AG08395 (cell line): ENCODE measurements at regions not wholly inside any gene's neighbourhood (a gene's known extent, or its start where the extent isn't known, plus 50 kb on each side); places are given as distances from the start of the nearest gene placed in this dataset.

Experiments used
- DNase-seq: peaks from one replicate; pipeline ENCODE4 v3.0.0; 2012; ENCODE audit warnings: mixed read lengths, low spot score

DNA sequence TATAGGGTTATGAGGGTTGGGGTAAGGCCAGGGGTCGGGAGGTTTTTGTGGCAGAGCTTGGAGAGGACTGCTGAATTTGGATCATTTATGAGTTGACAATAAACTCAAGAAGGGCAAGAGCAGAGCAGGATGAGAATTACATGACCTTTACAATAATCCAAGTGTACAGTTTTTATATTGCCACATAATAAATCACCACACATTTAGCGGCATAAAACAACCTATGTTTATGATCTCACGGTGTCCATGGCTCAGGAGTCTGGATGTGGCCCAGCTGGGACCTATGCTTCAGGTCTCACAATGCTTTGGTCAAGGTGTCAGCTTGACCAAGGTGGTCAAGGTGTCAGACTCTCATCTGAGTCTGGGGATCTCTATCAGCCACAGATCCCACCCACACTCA, 118.3 kb upstream of the WSCD1 start:
- no peak for DNase-seq

DNA sequence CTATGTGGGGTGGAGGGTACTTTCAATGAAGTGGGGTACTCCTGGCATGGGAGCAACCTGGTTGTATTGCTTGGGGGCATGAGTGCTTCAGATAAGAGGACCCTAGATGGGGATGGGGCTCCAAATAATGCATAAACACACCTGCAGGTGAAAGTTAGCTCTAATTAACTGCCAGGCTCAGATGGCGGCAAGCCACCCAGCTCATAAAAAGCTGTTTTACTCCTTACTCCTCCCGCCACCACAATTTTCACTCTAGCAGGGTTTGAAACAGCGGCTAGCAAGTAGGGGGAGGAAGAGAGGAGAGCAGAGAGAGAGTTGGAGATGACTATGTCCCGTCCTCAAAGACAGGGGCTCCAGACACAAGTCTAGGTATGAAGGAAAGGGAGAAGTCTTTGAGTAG, 117.7 kb upstream of the WSCD1 start:
- DNase-seq, result no peak

GRCh38 chr17:5955764-5956163, 114.4 kb upstream of the WSCD1 start:
- DNase-seq, result no peak

GRCh38 chr17:5958850-5959249, 111.3 kb upstream of the WSCD1 start:
- DNase-seq, result no peak

DNA sequence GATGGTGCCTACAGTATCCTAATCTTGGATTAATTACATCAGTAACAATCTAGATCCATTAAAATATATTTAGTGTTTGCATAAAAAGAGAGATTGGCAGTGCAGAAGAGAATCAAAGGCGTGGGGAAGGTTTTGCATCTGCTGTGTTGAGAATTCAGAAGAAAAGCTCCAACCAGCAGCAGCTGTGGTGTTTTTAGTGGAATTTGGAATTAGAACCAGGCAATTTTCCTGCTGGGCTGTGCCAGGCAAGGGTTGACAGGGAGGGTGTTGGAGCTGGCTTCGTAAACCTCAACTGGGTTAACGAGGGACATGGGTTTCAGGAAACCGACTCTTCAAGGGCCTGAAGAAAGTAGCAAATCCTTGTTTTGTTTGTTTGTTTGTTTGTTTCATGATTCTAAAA, 107.8 kb upstream of the WSCD1 start:
- DNase-seq, result no peak

GRCh38 chr17:5971969-5972368, 98.2 kb upstream of the WSCD1 start:
- DNase-seq, result no peak

DNA sequence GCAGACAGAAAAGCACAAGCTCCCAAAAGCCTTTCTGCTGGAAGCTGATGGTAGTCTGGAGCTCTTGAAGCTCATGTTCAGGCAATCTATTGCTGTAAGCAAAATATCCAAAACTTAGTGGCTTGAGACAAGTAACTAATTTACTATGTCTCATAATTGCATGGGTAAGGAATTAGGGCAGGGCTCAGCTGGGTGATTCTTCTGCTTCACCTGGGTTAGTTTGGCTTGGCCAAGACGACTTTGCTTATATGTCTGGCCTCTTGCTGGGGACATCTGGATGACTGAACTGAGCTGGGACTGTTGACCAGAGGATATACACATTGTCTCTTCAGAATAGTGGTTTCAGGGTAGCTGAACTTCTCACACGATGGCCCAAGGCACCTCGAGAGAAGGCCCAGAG, 96.8 kb upstream of the WSCD1 start:
- no peak for DNase-seq

- no peak for DNase-seq
Observed at GRCh38 chr17:5975661-5976060, 94.5 kb upstream of the WSCD1 start.

DNA sequence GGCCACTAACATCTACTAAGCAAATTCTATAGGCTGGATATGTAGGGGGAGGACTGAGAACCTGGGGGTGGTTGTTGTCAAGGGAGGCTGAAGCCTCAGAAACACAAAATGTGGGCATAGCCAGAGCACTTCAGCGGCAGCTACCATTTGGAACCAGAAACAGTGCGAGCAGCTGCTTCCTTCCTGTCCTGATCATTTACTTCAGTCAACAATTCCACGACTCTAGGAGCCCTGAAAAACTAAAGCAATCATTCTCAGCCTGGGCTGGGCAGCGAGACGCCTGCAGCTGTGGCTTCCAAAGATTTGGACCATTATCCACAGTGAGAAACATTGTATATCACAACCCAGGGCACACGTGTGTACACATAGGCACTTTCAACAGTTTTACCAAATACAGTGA, 93.9 kb upstream of the WSCD1 start:
- no peak for DNase-seq

GRCh38 chr17:5978496-5978895, 91.7 kb upstream of the WSCD1 start:
- DNase-seq, result no peak

DNA sequence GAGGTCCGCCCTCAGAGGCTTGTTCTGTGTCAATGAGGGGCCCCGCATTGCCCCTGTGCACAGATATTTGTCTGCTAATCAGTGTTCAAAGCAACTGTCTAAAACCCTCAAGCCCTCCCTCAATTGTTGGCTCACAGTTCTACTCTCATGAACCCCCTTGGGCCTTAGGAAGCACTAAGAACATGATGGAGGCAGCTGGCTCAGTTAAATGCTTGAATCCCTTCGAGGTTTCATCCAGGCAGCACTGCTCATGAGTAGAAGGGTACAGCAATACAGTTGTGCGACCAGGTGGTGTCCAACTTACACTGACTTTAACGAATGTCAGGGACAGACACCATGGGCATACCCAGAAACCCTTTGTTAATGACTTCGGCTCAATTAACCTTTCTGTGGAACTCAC, 89.2 kb upstream of the WSCD1 start:
- DNase-seq, result no peak

DNA sequence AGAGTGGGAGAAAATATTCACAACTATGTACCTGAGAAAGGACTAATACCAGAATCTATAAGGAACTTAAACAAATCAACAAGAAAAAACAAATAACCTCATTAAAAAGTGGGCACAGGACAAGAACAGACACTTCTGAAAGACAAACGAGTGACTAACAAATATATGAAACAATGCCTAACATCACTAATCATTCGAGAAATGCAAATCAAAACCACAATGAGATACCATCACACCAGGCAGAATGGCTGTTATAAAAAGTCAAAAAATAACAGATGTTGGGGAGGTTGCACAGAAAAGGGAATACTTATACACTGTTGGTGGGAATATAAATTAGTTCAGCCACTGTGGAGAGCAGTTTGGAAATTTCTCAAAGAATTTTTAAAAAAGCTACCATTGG, 83.5 kb upstream of the WSCD1 start:
- DNase-seq, result no peak

- no peak for DNase-seq
Observed at GRCh38 chr17:6000426-6000825, 69.8 kb upstream of the WSCD1 start.

GRCh38 chr17:6003221-6003620, 67.0 kb upstream of the WSCD1 start:
- DNase-seq, result peak; percentile 13

GRCh38 chr17:6005939-6006338, 64.2 kb upstream of the WSCD1 start:
- DNase-seq, result no peak

- no peak for DNase-seq
Observed at GRCh38 chr17:6011206-6011605, 59.0 kb upstream of the WSCD1 start.

DNA sequence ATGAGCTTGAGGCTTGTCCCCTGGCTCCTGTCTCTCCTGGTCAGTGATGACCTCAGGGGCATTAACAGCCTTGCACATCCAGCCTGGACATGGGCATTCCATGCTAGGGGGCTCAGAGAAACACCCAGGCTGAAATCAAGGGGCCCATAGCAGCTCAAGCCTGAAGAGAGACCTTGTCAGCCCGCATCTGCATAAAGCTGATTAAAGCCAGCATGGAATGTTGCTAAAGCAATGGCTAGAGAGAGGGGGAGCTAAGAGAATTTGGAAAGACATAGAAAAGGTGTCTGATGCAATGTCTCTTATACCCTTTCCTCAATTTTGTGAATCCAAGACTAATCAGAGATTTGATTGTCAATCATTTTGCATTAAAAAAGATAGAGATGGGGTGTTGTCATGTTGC, 51.4 kb upstream of the WSCD1 start:
- DNase-seq, result no peak

DNA sequence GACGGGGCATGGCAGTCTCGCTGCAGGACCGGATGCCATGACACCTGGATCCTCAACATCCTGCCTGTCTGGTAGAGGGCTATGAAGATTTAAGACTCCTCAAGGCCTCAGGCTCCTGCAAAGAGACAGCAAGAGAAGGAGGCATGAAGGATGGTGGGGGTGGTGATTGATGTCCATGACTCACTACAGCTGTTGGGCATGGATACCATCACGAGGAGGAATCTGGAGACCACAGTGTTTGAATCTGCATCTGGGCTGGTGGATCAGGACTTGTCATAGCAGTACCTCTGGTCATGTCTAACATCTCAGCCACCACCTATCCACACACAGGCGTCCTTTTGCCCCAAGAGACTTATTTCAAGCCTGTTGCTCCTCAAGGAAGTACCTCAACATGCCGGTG, 50.2 kb upstream of the WSCD1 start:
- no peak for DNase-seq

DNA sequence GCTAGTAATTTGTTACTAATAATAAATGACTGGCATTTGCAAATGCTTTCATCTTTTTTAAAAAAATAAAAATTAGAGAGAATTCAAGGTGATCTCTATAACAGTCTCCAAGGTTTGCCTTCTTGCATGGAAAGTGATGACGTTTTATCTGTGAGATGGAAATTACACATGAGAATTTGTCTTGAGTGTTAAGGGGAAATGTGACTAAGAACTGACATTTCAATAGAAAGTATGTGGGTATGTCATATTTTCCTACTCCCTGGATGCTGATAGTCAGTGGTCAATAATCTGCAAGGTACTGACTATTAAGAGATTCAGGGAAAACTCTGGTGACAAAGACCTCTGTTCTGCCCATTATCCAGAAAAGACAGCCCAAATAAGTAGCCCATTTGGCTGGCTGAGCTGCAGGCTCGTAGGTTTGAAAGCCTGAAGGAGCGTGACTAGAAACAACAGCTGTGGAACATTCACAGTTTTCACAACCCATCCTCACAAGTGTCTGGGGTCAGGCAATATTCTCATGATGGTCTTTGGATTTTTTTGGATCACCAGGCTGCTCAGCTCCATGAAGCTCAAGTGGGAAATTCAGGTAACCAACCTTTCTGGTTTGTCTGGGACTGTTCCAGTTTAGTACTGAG, 49.7 kb upstream of the WSCD1 start:
- no peak for DNase-seq
